Cardiac muscle cell (in vitro differentiated cells and primary cell): ENCODE measurements at regions not wholly inside any gene's neighbourhood (a gene's known extent, or its start where the extent isn't known, plus 50 kb on each side); places are given as distances from the start of the nearest gene placed in this dataset.

ENCODE experiments used
- DNase-seq, 2 donors: peaks; one replicate each; pipeline versions ENCODE4 v3.0.0 to v3.0.0-alpha.2; 2010 to 2017; ENCODE audit warnings: low read depth in 1 of 2, low spot score in 1 of 2
- H3K27ac ChIP-seq: fragments of 200-600 bp; sonication (generic); 2 replicates; pipeline ENCODE4 v1.5.1; 2016
- H3K27me3 ChIP-seq: fragments of 200-600 bp; sonication (generic); 2 replicates; pipeline ENCODE4 v1.6.0; 2016; ENCODE audit warnings: control low read depth
- H3K36me3 ChIP-seq: fragments of 200-600 bp; sonication (generic); 2 replicates; pipeline ENCODE4 v1.5.1; 2016; ENCODE audit warnings: control low read depth
- H3K4me1 ChIP-seq: fragments of 200-600 bp; sonication (generic); 2 replicates; pipeline ENCODE4 v1.8.1; 2017; ENCODE audit warnings: low read depth, mild to moderate bottlenecking, mixed run types
- H3K4me3 ChIP-seq: fragments of 200-600 bp; sonication (generic); 2 replicates; pipeline ENCODE4 v1.5.1; 2016; ENCODE audit warnings: mild to moderate bottlenecking
- H3K9me3 ChIP-seq: fragments of 200-600 bp; sonication (generic); 2 replicates; pipeline ENCODE4 v1.5.1; 2017; ENCODE audit warnings: low read depth, mild to moderate bottlenecking, control low read depth
- CTCF ChIP-seq: IDR thresholded peaks from 2 replicates; pipeline ENCODE4 v1.5.1; 2012; ENCODE audit warnings: low read depth, mild to moderate bottlenecking, low read length

- Histone ChIP-seq H3K27me3 (no peaks in the 10 kb centered on the region), H3K9me3 (no peaks in the 10 kb centered on the region), H3K36me3 (no peaks in the 10 kb centered on the region), H3K4me3 (no peak overlapping the region), H3K27ac (no peak overlapping the region), H3K4me1 (peaks cover 3% of the 10 kb centered on the region)
- no peak for DNase-seq
- TF ChIP-seq CTCF = no peak
Observed at GRCh38 chr2:210915912-210916311, 359.5 kb downstream of the CPS1 start.

GRCh38 chr2:210917465-210917864, 361.1 kb downstream of the CPS1 start:
- no peak overlapping the region for H3K27ac ChIP-seq
- H3K36me3 ChIP-seq = no peaks in the 10 kb centered on the region
- TF ChIP-seq CTCF = no peak
- peaks cover 3% of the 10 kb centered on the region for H3K4me1 ChIP-seq
- no peak for DNase-seq
- H3K9me3 ChIP-seq = no peaks in the 10 kb centered on the region
- H3K27me3 ChIP-seq = no peaks in the 10 kb centered on the region
- no peak overlapping the region for H3K4me3 ChIP-seq

GRCh38 chr2:210919128-210919527, 362.7 kb downstream of the CPS1 start:
- DNase-seq = no peak
- Histone ChIP-seq H3K27me3 (no peaks in the 10 kb centered on the region), H3K27ac (no peak overlapping the region), H3K4me1 (peaks cover 3% of the 10 kb centered on the region), H3K4me3 (no peak overlapping the region), H3K36me3 (no peaks in the 10 kb centered on the region), H3K9me3 (no peaks in the 10 kb centered on the region)
- TF ChIP-seq CTCF = no peak

GRCh38 chr2:210922419-210922818, 366.0 kb downstream of the CPS1 start:
- H3K27me3 ChIP-seq = no peaks in the 10 kb centered on the region
- H3K4me1 ChIP-seq = peaks cover 3% of the 10 kb centered on the region
- no peaks in the 10 kb centered on the region for H3K9me3 ChIP-seq
- no peak overlapping the region for H3K4me3 ChIP-seq
- no peak overlapping the region for H3K27ac ChIP-seq
- no peak for DNase-seq
- H3K36me3 ChIP-seq = no peaks in the 10 kb centered on the region
- no peak for TF ChIP-seq CTCF

GRCh38 chr2:210928714-210929113, 372.3 kb downstream of the CPS1 start:
- Histone ChIP-seq H3K4me3 (no peak overlapping the region), H3K9me3 (no peaks in the 10 kb centered on the region), H3K36me3 (no peaks in the 10 kb centered on the region), H3K27me3 (no peaks in the 10 kb centered on the region), H3K4me1 (no peaks in the 10 kb centered on the region), H3K27ac (no peak overlapping the region)
- TF ChIP-seq CTCF = no peak
- DNase-seq = no peak

- peak in 1 of 2 donors; percentile 60 for DNase-seq
- Histone ChIP-seq H3K27me3 (no peaks in the 10 kb centered on the region), H3K9me3 (no peaks in the 10 kb centered on the region), H3K4me1 (peaks cover 28% of the 10 kb centered on the region), H3K36me3 (no peaks in the 10 kb centered on the region), H3K4me3 (no peak overlapping the region), H3K27ac (peak overlapping the region; percentile 94)
- TF ChIP-seq CTCF = no peak
Observed at GRCh38 chr2:210938228-210938627, 381.8 kb downstream of the CPS1 start.
